CD4-positive, alpha-beta T cell (primary cell): ENCODE measurements at regions not wholly inside any gene's neighbourhood (a gene's known extent, or its start where the extent isn't known, plus 50 kb on each side); places are given as distances from the start of the nearest gene placed in this dataset.
"Not testable (repeated sequence)": the region's sequence is repeated elsewhere in the genome, so short reads cannot be mapped to it uniquely, and the experiment has no call there.

Experiments used
- ATAC-seq: fragments of 200-7000 bp; cut with Tn5 transposase; one replicate; pipeline ENCODE4 v1.10.0; 2022; ENCODE audit warnings: mild to moderate bottlenecking; ENCODE audit not compliant: poor library complexity
- CTCF ChIA-PET: fragments of 350-600 bp; sonication (Branson Sonifier 250); formaldehyde crosslinking; loops from one replicate; lab custom pipeline; 2021; ENCODE audit warnings: antibody characterized with exemption, inconsistent platforms; lab: Charles Lee
- POLR2A ChIA-PET: fragments of 350-600 bp; sonication (Branson Sonifier 250); formaldehyde crosslinking; loops from one replicate; lab custom pipeline; 2021; ENCODE audit warnings: antibody characterized with exemption, inconsistent platforms; lab: Charles Lee
- DNase-seq, 14 experiments: peaks; one replicate each; pipeline ENCODE4 v3.0.0-alpha.2; 2013 to 2020; ENCODE audit warnings: mixed read lengths in 2 of 14
- H3K27ac ChIP-seq, 2 donors: one replicate each; pipeline versions ENCODE4 v1.5.1 to v1.7.0; 2013; ENCODE audit warnings: low read length in 2 of 2, low read depth in 1 of 2, mild to moderate bottlenecking in 1 of 2
- H3K27me3 ChIP-seq, 2 experiments: 1 replicate in 1 of 2; 2 replicates in 1 of 2; pipeline versions ENCODE4 v1.6.1 to v1.7.0; 2013; ENCODE audit warnings: low read length in 2 of 2, control low read depth in 1 of 2, mild to moderate bottlenecking in 1 of 2, moderate library complexity in 1 of 2; ENCODE audit not compliant: insufficient read depth in 2 of 2, control insufficient read depth in 1 of 2
- H3K36me3 ChIP-seq: one replicate; pipeline ENCODE4 v1.6.1; 2013; ENCODE audit warnings: low read length, control low read depth; ENCODE audit not compliant: insufficient read depth
- H3K4me1 ChIP-seq: one replicate; pipeline ENCODE4 v1.6.1; 2013; ENCODE audit warnings: low read length, control low read depth; ENCODE audit not compliant: insufficient read depth
- H3K4me3 ChIP-seq: one replicate; pipeline ENCODE4 v1.5.1; 2013; ENCODE audit warnings: mild to moderate bottlenecking, low read length, moderate library complexity
- H3K9me3 ChIP-seq, 2 experiments: 1 replicate in 1 of 2; 2 replicates in 1 of 2; pipeline versions ENCODE4 v1.6.1 to v1.7.0; 2013; ENCODE audit warnings: low read length in 2 of 2, mild to moderate bottlenecking in 2 of 2, control low read depth in 1 of 2, moderate library complexity in 1 of 2; ENCODE audit not compliant: control insufficient read depth in 1 of 2, insufficient read depth in 1 of 2
- H3K27ac Mint-ChIP-seq: one replicate; pipeline ENCODE4 v1.8.0; 2020; ENCODE audit warnings: mixed read lengths
- H3K27me3 Mint-ChIP-seq: one replicate; pipeline ENCODE4 v1.8.0; 2021; ENCODE audit warnings: mixed read lengths
- H3K36me3 Mint-ChIP-seq: one replicate; pipeline ENCODE4 v1.8.0; 2021; ENCODE audit warnings: low read depth, mixed read lengths
- H3K4me1 Mint-ChIP-seq: one replicate; pipeline ENCODE4 v1.8.0; 2021; ENCODE audit warnings: low read depth, mixed read lengths
- H3K4me3 Mint-ChIP-seq: one replicate; pipeline ENCODE4 v1.8.0; 2020; ENCODE audit warnings: mild to moderate bottlenecking, mixed read lengths
- H3K9me3 Mint-ChIP-seq: one replicate; pipeline ENCODE4 v1.8.0; 2020; ENCODE audit warnings: mixed read lengths
- intact Hi-C, 2 experiments: fragments of 100-400 bp; cut with DNase I in 1 of 2; cut with micrococcal nuclease in 1 of 2; formaldehyde crosslinking; loops; one replicate each; pipeline versions ENCODE4 v1.15.1 to v1.9.0; 2023 to 2025; cut with DNase I, micrococcal nuclease
- TF ChIP-seq, protein P1 (sequence below): fragments of 200-600 bp; IDR thresholded peaks from one replicate; pipeline ENCODE4 v1.8.0; 2022; ENCODE audit warnings: antibody characterized with exemption, mild to moderate bottlenecking

DNA sequence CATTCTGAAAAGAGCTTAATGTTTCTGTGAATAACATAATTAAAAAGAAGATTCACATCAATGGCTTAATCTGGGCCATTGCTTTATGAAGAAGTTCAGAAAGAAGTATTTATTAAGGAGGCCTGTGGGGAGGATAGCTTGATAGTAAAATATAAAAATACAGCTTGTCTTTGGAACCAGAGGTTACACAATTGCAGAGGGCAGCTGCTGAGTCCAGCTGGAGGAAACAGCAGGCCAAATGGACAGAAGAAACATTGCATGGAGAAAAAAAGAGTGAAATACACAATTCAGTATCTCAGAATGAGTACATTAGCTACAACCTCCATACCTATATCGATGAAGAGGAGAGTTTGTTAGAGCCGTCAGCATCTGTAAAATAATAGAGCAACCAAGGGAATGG, 148.0 kb upstream of the NPY2R start:
- intact Hi-C loops: no loop called here
- H3K9me3 Mint-ChIP-seq: no peaks in the 10 kb centered on the region
- ATAC-seq: no peak

DNA sequence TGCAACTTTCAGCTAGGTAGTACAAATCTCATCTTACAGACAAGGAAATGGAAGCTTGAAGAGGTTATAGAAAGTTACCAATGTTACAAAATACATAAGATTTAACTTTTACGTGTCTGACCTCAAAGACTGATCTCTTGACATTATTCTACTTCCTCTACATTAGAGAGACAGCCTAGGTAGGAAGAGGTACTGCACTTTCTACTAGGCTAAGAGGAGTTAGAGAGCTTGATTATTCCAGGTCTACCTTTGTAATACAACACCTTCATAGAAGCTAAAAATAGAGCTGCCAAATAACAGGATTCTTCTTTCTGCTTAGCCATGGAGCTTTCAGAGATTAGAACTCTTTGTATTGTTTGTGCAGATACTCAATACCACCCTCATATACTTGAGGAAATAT, 147.6 kb upstream of the NPY2R start:
- CTCF ChIA-PET: no interaction called here
- intact Hi-C loops: no loop called here

More for the DNA sequence above, 148.0 kb upstream of the NPY2R start:
- POLR2A ChIA-PET: no interaction called here
- H3K9me3 ChIP-seq: no peaks in the 10 kb centered on the region
- no peaks in the 10 kb centered on the region for H3K36me3 ChIP-seq
- H3K27me3 ChIP-seq: no peaks in the 10 kb centered on the region
- TF ChIP-seq, protein P1, sequence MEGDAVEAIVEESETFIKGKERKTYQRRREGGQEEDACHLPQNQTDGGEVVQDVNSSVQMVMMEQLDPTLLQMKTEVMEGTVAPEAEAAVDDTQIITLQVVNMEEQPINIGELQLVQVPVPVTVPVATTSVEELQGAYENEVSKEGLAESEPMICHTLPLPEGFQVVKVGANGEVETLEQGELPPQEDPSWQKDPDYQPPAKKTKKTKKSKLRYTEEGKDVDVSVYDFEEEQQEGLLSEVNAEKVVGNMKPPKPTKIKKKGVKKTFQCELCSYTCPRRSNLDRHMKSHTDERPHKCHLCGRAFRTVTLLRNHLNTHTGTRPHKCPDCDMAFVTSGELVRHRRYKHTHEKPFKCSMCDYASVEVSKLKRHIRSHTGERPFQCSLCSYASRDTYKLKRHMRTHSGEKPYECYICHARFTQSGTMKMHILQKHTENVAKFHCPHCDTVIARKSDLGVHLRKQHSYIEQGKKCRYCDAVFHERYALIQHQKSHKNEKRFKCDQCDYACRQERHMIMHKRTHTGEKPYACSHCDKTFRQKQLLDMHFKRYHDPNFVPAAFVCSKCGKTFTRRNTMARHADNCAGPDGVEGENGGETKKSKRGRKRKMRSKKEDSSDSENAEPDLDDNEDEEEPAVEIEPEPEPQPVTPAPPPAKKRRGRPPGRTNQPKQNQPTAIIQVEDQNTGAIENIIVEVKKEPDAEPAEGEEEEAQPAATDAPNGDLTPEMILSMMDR: no peak
- H3K27ac Mint-ChIP-seq: no peak overlapping the region
- no peaks in the 10 kb centered on the region for H3K36me3 Mint-ChIP-seq
- CTCF ChIA-PET: no interaction called here
- H3K27ac ChIP-seq: no peak overlapping the region
- H3K27me3 Mint-ChIP-seq: no peaks in the 10 kb centered on the region
- no peaks in the 10 kb centered on the region for H3K4me1 ChIP-seq
- DNase-seq: no peak
- H3K4me1 Mint-ChIP-seq: no peaks in the 10 kb centered on the region
- H3K4me3 Mint-ChIP-seq: no peak overlapping the region
- H3K4me3 ChIP-seq: no peak overlapping the region

DNA sequence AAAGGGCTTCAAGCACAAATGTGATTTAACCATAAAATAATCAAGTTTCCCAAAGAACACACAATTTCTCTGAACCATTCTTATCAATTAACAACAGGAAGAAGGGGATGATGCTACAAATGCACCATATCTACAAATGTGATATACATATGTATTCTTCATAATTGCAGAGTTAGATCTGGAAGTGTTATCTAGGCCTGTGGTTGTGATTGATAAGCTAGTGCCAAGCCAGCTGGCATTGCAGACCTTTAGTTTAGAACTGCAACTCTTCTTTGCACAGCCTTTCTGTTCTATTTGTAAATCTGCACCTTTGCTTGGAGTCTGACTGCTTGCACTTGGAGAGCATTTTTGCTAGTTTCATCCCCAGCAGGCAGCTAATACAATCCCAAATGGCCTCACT, 145.5 kb upstream of the NPY2R start:
- ChIA-PET POLR2A (no interaction called here), CTCF (no interaction called here)
- Histone ChIP-seq H3K27ac (no peak overlapping the region), H3K36me3 (no peaks in the 10 kb centered on the region), H3K9me3 (no peaks in the 10 kb centered on the region), H3K4me1 (no peaks in the 10 kb centered on the region), H3K27me3 (no peaks in the 10 kb centered on the region), H3K4me3 (no peak overlapping the region)
- TF ChIP-seq, protein P1: no peak
- no peak overlapping the region for H3K27ac Mint-ChIP-seq
- intact Hi-C loops: no loop called here
- H3K4me1 Mint-ChIP-seq: no peaks in the 10 kb centered on the region
- no peak overlapping the region for H3K4me3 Mint-ChIP-seq
- H3K36me3 Mint-ChIP-seq: no peaks in the 10 kb centered on the region
- no peak for ATAC-seq
- H3K9me3 Mint-ChIP-seq: no peaks in the 10 kb centered on the region
- no peak for DNase-seq
- H3K27me3 Mint-ChIP-seq: no peaks in the 10 kb centered on the region

More for the DNA sequence above, 147.6 kb upstream of the NPY2R start:
- H3K36me3 ChIP-seq: no peaks in the 10 kb centered on the region
- no peak overlapping the region for H3K27ac Mint-ChIP-seq
- no peaks in the 10 kb centered on the region for H3K36me3 Mint-ChIP-seq
- no peaks in the 10 kb centered on the region for H3K4me1 Mint-ChIP-seq
- ATAC-seq (no peak), DNase-seq (no peak)
- H3K27ac ChIP-seq: no peak overlapping the region
- TF ChIP-seq, protein P1: no peak
- no peaks in the 10 kb centered on the region for H3K27me3 ChIP-seq
- no peak overlapping the region for H3K4me3 Mint-ChIP-seq
- H3K9me3 ChIP-seq: no peaks in the 10 kb centered on the region
- H3K4me1 ChIP-seq: no peaks in the 10 kb centered on the region
- POLR2A ChIA-PET: no interaction called here
- H3K27me3 Mint-ChIP-seq: no peaks in the 10 kb centered on the region
- H3K9me3 Mint-ChIP-seq: no peaks in the 10 kb centered on the region
- H3K4me3 ChIP-seq: no peak overlapping the region

DNA sequence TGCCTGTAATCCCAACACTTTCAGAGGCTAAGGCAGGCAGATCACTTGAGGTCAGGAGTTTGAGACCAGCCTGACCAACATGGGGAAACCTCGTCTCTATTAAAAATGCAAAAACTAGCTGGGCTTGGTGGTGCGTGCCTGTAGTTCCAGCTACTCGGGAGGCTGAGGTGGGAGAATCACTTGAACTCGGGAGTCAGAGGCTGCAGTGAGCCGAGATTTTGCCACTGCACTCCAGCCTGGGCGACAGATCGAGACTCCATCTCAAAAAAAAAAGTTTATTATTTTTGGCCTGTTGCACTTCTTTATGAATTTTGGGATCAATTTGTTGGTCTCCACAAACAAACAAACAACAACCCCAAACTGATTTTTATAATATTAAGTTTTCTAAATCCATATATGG, 143.5 kb upstream of the NPY2R start:
- H3K9me3 Mint-ChIP-seq, intact Hi-C loops, POLR2A ChIA-PET, H3K27ac Mint-ChIP-seq, H3K36me3 Mint-ChIP-seq, H3K4me3 Mint-ChIP-seq, DNase-seq, H3K4me1 Mint-ChIP-seq, H3K4me1 ChIP-seq, H3K36me3 ChIP-seq, H3K4me3 ChIP-seq, H3K27me3 Mint-ChIP-seq, H3K9me3 ChIP-seq, H3K27ac ChIP-seq, ATAC-seq, CTCF ChIA-PET, H3K27me3 ChIP-seq: not testable (repeated sequence)
